Activated naive CD4-positive, alpha-beta T cell treated with anti-CD3 and anti-CD28 coated beads, Interleukin-2, amount 50 U/mL, for 72 hours (primary cell): ENCODE measurements at regions not wholly inside any gene's neighbourhood (a gene's known extent, or its start where the extent isn't known, plus 50 kb on each side); places are given as distances from the start of the nearest gene placed in this dataset.
A peak's percentile ranks its signal among the peaks of the same experiment; 100 is the strongest.
"Not testable (repeated sequence)": the region's sequence is repeated elsewhere in the genome, so short reads cannot be mapped to it uniquely, and the experiment has no call there.

Experiments
- ATAC-seq, 2 donors: fragments of 150-1000 bp; cut with Tn5 transposase; 2 replicates each; pipeline ENCODE4 v1.10.0; 2021; ENCODE audit warnings: mild to moderate bottlenecking in 2 of 2, moderate library complexity in 2 of 2
- DNase-seq, 2 donors: peaks; one replicate each; pipeline ENCODE4 v3.0.0; 2021 to 2022; ENCODE audit warnings: low spot score in 2 of 2
- H3K27ac Mint-ChIP-seq, 2 donors: one replicate each; pipeline ENCODE4 v1.8.0; 2022; ENCODE audit warnings: mild to moderate bottlenecking in 2 of 2, mixed read lengths in 2 of 2
- H3K36me3 Mint-ChIP-seq, 2 donors: one replicate each; pipeline ENCODE4 v1.8.0; 2022; ENCODE audit warnings: mixed read lengths in 2 of 2
- H3K9me3 Mint-ChIP-seq, 2 donors: one replicate each; pipeline ENCODE4 v1.8.0; 2022; ENCODE audit warnings: mixed read lengths in 2 of 2

- DNase-seq (no peak), ATAC-seq (no peak)
- Mint-ChIP-seq H3K27ac (peak overlapping the region in 1 of 2 donors; percentile 88), H3K36me3 (no peaks in the 10 kb centered on the region), H3K9me3 (peaks cover 0 to 6% of the 10 kb centered on the region in 2 donors)
These were observed 63.0 kb downstream of the HOXA1 start for GRCh38 chr7:27032839-27033238.

GRCh38 chr7:27031289-27032172 lies 64.3 kb downstream of the HOXA1 start:
- DNase-seq (no peak), ATAC-seq (peak; percentile 73 to 76)
- Mint-ChIP-seq H3K9me3 (peaks cover 0 to 6% of the 10 kb centered on the region in 2 donors), H3K36me3 (no peaks in the 10 kb centered on the region), H3K27ac (peak overlapping the region; percentile 88)

- ATAC-seq (no peak), DNase-seq (no peak)
- peaks cover 0 to 6% of the 10 kb centered on the region in 2 donors for H3K9me3 Mint-ChIP-seq
- no peaks in the 10 kb centered on the region for H3K36me3 Mint-ChIP-seq
- H3K27ac Mint-ChIP-seq: peak overlapping the region in 1 of 2 donors; percentile 88
These were observed 65.3 kb downstream of the HOXA1 start for GRCh38 chr7:27030393-27031050.

- ATAC-seq: no peak
- Mint-ChIP-seq H3K27ac (no peak overlapping the region), H3K9me3 (no peaks in the 10 kb centered on the region), H3K36me3 (no peaks in the 10 kb centered on the region)
- no peak for DNase-seq
These were observed 70.5 kb downstream of the HOXA1 start for GRCh38 chr7:27025270-27025669.

GRCh38 chr7:27010068-27010467 lies 85.7 kb downstream of the HOXA1 start:
- peaks cover 16 to 28% of the 10 kb centered on the region in 2 donors for H3K9me3 Mint-ChIP-seq
- DNase-seq: no peak
- no peak overlapping the region for H3K27ac Mint-ChIP-seq
- H3K36me3 Mint-ChIP-seq: peaks cover 5 to 31% of the 10 kb centered on the region in 2 donors
- no peak for ATAC-seq

GRCh38 chr7:27000496-27000895 lies 95.3 kb downstream of the HOXA1 start:
- H3K9me3 Mint-ChIP-seq: peaks cover 8 to 21% of the 10 kb centered on the region in 2 donors
- ATAC-seq: no peak
- H3K27ac Mint-ChIP-seq: no peak overlapping the region
- peaks cover 4 to 17% of the 10 kb centered on the region in 2 donors for H3K36me3 Mint-ChIP-seq
- DNase-seq: no peak

- peaks cover 8 to 18% of the 10 kb centered on the region in 2 donors for H3K9me3 Mint-ChIP-seq
- not testable (repeated sequence) for DNase-seq, H3K27ac Mint-ChIP-seq, ATAC-seq
- H3K36me3 Mint-ChIP-seq: peaks cover 4 to 15% of the 10 kb centered on the region in 2 donors
These were observed 97.5 kb downstream of the HOXA1 start for GRCh38 chr7:26998284-26998683.

GRCh38 chr7:26995666-26996065 lies 100.1 kb downstream of the HOXA1 start:
- ATAC-seq (no peak), DNase-seq (no peak)
- H3K9me3 Mint-ChIP-seq: peaks cover 5 to 12% of the 10 kb centered on the region in 2 donors
- no peak overlapping the region for H3K27ac Mint-ChIP-seq
- H3K36me3 Mint-ChIP-seq: peaks cover 3 to 10% of the 10 kb centered on the region in 2 donors

- DNase-seq (no peak), ATAC-seq (no peak)
- Mint-ChIP-seq H3K27ac (no peak overlapping the region), H3K9me3 (peaks cover 4 to 10% of the 10 kb centered on the region in 2 donors), H3K36me3 (peaks cover 0 to 7% of the 10 kb centered on the region in 2 donors)
These were observed 101.7 kb downstream of the HOXA1 start for GRCh38 chr7:26993816-26994810.

GRCh38 chr7:26992670-26993069 lies 103.1 kb downstream of the HOXA1 start:
- ATAC-seq (no peak), DNase-seq (no peak)
- Mint-ChIP-seq H3K36me3 (no peaks in the 10 kb centered on the region), H3K9me3 (no peaks in the 10 kb centered on the region), H3K27ac (no peak overlapping the region)

- Mint-ChIP-seq H3K36me3 (no peaks in the 10 kb centered on the region), H3K9me3 (no peaks in the 10 kb centered on the region), H3K27ac (no peak overlapping the region)
- DNase-seq (no peak), ATAC-seq (no peak)
These were observed 104.0 kb downstream of the HOXA1 start for GRCh38 chr7:26991796-26992195.

- no peak for DNase-seq
- no peaks in the 10 kb centered on the region for H3K9me3 Mint-ChIP-seq
- H3K36me3 Mint-ChIP-seq: no peaks in the 10 kb centered on the region
- no peak for ATAC-seq
- H3K27ac Mint-ChIP-seq: no peak overlapping the region
These were observed 105.7 kb downstream of the HOXA1 start for GRCh38 chr7:26989897-26990670.

- Mint-ChIP-seq H3K36me3 (no peaks in the 10 kb centered on the region), H3K27ac (no peak overlapping the region), H3K9me3 (no peaks in the 10 kb centered on the region)
- DNase-seq: no peak
- ATAC-seq: no peak
These were observed 106.9 kb downstream of the HOXA1 start for GRCh38 chr7:26988836-26989374.

- Mint-ChIP-seq H3K27ac (no peak overlapping the region), H3K9me3 (no peaks in the 10 kb centered on the region), H3K36me3 (no peaks in the 10 kb centered on the region)
- no peak for ATAC-seq
- no peak for DNase-seq
These were observed 108.5 kb downstream of the HOXA1 start for GRCh38 chr7:26987338-26987737.

- ATAC-seq (no peak), DNase-seq (no peak)
- Mint-ChIP-seq H3K36me3 (peaks cover 0 to 1% of the 10 kb centered on the region in 2 donors), H3K27ac (no peak overlapping the region), H3K9me3 (no peaks in the 10 kb centered on the region)
These were observed 113.8 kb upstream of the SKAP2 start for GRCh38 chr7:26978146-26978545.

GRCh38 chr7:26976840-26977239 lies 112.5 kb upstream of the SKAP2 start:
- no peak for ATAC-seq
- H3K27ac Mint-ChIP-seq: no peak overlapping the region
- no peak for DNase-seq
- H3K36me3 Mint-ChIP-seq: peaks cover under 1 to 12% of the 10 kb centered on the region in 2 donors
- H3K9me3 Mint-ChIP-seq: peaks cover 9 to 10% of the 10 kb centered on the region in 2 donors
